ENCODE measurements at regions not wholly inside any gene's neighbourhood (a gene's known extent, or its start where the extent isn't known, plus 50 kb on each side); places are given as distances from the start of the nearest gene placed in this dataset.
A peak's percentile ranks its signal among the peaks of the same experiment; 100 is the strongest.

DNA sequence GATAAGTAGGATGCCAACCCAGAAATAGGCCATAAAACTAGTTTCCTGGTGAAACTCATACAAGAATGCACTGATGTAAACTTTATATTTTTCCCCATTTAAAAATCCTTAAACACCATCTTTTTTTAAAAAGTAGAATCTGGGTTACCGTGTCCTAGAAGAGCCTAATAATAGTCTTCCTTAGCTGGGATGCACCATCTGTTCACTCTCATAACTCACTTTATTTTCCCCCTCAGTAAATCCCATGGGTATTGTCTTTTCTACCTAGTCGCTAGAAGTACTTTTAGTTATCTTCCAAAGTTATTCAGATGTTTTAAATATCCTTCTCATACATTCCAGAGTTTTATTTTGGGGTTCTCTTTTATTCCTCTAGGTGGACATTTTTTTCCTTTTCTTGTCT is 250.2 kb downstream of the PLA2G4A start:
- TF ChIP-seq EP300 (conservative IDR thresholded peaks at IDR 0.05; ENCODE audit: poor library complexity, severe bottlenecking) (no peak), MXI1 (conservative IDR thresholded peaks at IDR 0.05; ENCODE audit: poor library complexity, severe bottlenecking) (no peak), SMC3 (conservative IDR thresholded peaks at IDR 0.05; ENCODE audit: poor library complexity) (no peak), RAD21 (conservative IDR thresholded peaks at IDR 0.05) (no peak), CTCF (IDR thresholded peaks at IDR 0.05; ENCODE audit: poor library complexity, severe bottlenecking) (no peak), EZH2 (IDR thresholded peaks at IDR 0.05; ENCODE audit: borderline replicate concordance, insufficient read depth, low read length, poor library complexity, severe bottlenecking) (no peak), TAF1 (IDR thresholded peaks at IDR 0.05; ENCODE audit: low read depth) (no peak), POLR2AphosphoS5 (IDR thresholded peaks at IDR 0.05) (no peak), REST (IDR thresholded peaks at IDR 0.05; ENCODE audit: borderline replicate concordance) (no peak)
- no peaks in the 10 kb centered on the region for H3K9me3 ChIP-seq (ENCODE audit: low read length)
- peaks cover 5% of the 10 kb centered on the region for H3F3A ChIP-seq (ENCODE audit: insufficient read depth, low read length, poor library complexity, severe bottlenecking)
- H4K20me1 ChIP-seq (ENCODE audit: insufficient read depth), result no peaks in the 10 kb centered on the region
- no peaks in the 10 kb centered on the region for H3K27me3 ChIP-seq (ENCODE audit: insufficient read depth, low read depth, low read length)
- H3K9me2 ChIP-seq (ENCODE audit: insufficient read depth, low read length), result no peaks in the 10 kb centered on the region
- no peaks in the 10 kb centered on the region for H3K79me2 ChIP-seq (replicated peaks; ENCODE audit: insufficient read depth, low read length)
- H3K4me2 ChIP-seq (ENCODE audit: low read length), result no peak overlapping the region
- no peak overlapping the region for H3K27ac ChIP-seq (ENCODE audit: low read length)
- no peak overlapping the region for H3K4me3 ChIP-seq (ENCODE audit: low read length)
- H2AFZ ChIP-seq (ENCODE audit: low read depth, low read length), result no peak overlapping the region
- H3K9ac ChIP-seq (ENCODE audit: low read length), result no peak overlapping the region
- no peaks in the 10 kb centered on the region for H3K36me3 ChIP-seq (ENCODE audit: insufficient read depth, low read length)

GRCh38 chr1:187079330-187079729 is 250.6 kb downstream of the PLA2G4A start:
- Histone ChIP-seq H3K9me2 (ENCODE audit: insufficient read depth, low read length) (no peaks in the 10 kb centered on the region), H3K27me3 (ENCODE audit: insufficient read depth, low read depth, low read length) (no peaks in the 10 kb centered on the region), H3K9me3 (ENCODE audit: low read length) (no peaks in the 10 kb centered on the region), H3F3A (ENCODE audit: insufficient read depth, low read length, poor library complexity, severe bottlenecking) (peaks cover 5% of the 10 kb centered on the region), H4K20me1 (ENCODE audit: insufficient read depth) (no peaks in the 10 kb centered on the region), H3K27ac (ENCODE audit: low read length) (peak overlapping the region; percentile 14), H3K4me2 (ENCODE audit: low read length) (no peak overlapping the region), H3K4me3 (ENCODE audit: low read length) (no peak overlapping the region), H3K79me2 (replicated peaks; ENCODE audit: insufficient read depth, low read length) (no peaks in the 10 kb centered on the region), H2AFZ (ENCODE audit: low read depth, low read length) (no peak overlapping the region), H3K36me3 (ENCODE audit: insufficient read depth, low read length) (no peaks in the 10 kb centered on the region), H3K9ac (ENCODE audit: low read length) (no peak overlapping the region)
- TF ChIP-seq EZH2 (IDR thresholded peaks at IDR 0.05; ENCODE audit: borderline replicate concordance, insufficient read depth, low read length, poor library complexity, severe bottlenecking) (no peak), EP300 (conservative IDR thresholded peaks at IDR 0.05; ENCODE audit: poor library complexity, severe bottlenecking) (peak; percentile 92), REST (IDR thresholded peaks at IDR 0.05; ENCODE audit: borderline replicate concordance) (peak; percentile 88), RAD21 (conservative IDR thresholded peaks at IDR 0.05) (no peak), POLR2AphosphoS5 (IDR thresholded peaks at IDR 0.05) (peak; percentile 82), TAF1 (IDR thresholded peaks at IDR 0.05; ENCODE audit: low read depth) (no peak)
